ENCODE measurements at regions not wholly inside any gene's neighbourhood (a gene's known extent, or its start where the extent isn't known, plus 50 kb on each side); places are given as distances from the start of the nearest gene placed in this dataset.

DNA sequence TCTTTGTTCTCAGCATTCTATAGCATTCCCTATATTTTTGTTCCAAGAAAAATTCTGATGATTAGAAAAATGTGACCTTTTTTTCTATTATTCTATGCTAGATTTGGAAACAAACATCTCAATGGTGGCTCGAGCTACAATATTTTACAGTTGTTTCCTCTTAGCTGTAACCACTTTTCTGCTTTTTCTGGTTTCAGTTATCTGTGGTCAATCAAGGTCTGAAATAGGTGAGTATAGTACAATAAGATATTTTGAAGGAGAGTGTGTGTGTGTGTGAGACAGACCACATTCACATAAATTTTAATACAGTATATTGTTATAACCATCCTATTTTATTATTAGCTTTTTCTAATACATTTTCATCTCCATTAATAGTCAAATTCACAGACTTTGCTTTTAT is 564.5 kb upstream of the GHITM start:
- Histone ChIP-seq H3K27me3 (replicated peaks in 1 of 4; ENCODE audit: control insufficient read depth in 3 of 4, extremely low read depth in 1 of 4, insufficient read depth in 3 of 4, low read length in 3 of 4) (no peaks in the 10 kb centered on the region), H3K18ac (ENCODE audit: extremely low read depth, low read length) (no peak overlapping the region), H4K20me1 (replicated peaks in 1 of 2; ENCODE audit: control insufficient read depth in 1 of 2, insufficient read depth in 2 of 2, low read length in 2 of 2) (no peaks in the 10 kb centered on the region), H3K4me2 (ENCODE audit: insufficient read depth in 1 of 2, low read depth in 2 of 2, low read length in 2 of 2) (no peak overlapping the region), H2BK5ac (ENCODE audit: low read depth, low read length) (no peak overlapping the region), H2AFZ (ENCODE audit: low read length) (no peak overlapping the region), H4K5ac (ENCODE audit: insufficient read length, low read depth, low read length) (no peak overlapping the region), H3K36me3 (ENCODE audit: control insufficient read depth in 2 of 4, insufficient read depth in 4 of 4, low read length in 3 of 4) (no peaks in the 10 kb centered on the region), H2BK12ac (ENCODE audit: low read depth, low read length) (no peak overlapping the region), H4K91ac (replicated peaks; ENCODE audit: insufficient read length, low read length) (no peak overlapping the region), H3K9me3 (ENCODE audit: insufficient read depth in 2 of 2, low read depth in 1 of 2, low read length in 1 of 2) (peaks cover 0 to 7% of the 10 kb centered on the region in 2 experiments; a peak in 1 of 4 replicates), H3K14ac (ENCODE audit: insufficient read length) (no peak overlapping the region), H3K23ac (ENCODE audit: insufficient read length) (no peak overlapping the region), H3K4me3 (ENCODE audit: extremely low read depth in 1 of 4, insufficient read depth in 2 of 4, low read depth in 3 of 4, low read length in 4 of 4) (no peak overlapping the region), H3K23me2 (ENCODE audit: low read depth, low read length) (no peaks in the 10 kb centered on the region), H3K27ac (ENCODE audit: low read depth, low read length) (no peak overlapping the region), H3K4me1 (replicated peaks in 1 of 4; ENCODE audit: control insufficient read depth in 3 of 4, insufficient read depth in 4 of 4, low read length in 3 of 4) (no peaks in the 10 kb centered on the region), H2BK120ac (replicated peaks; ENCODE audit: low read depth, low read length) (no peak overlapping the region), H3K4ac (replicated peaks; ENCODE audit: insufficient read length, low read depth, low read length) (no peak overlapping the region), H2BK15ac (ENCODE audit: low read length) (no peak overlapping the region), H2BK20ac (ENCODE audit: low read length) (no peak overlapping the region), H4K8ac (ENCODE audit: extremely low read depth, insufficient read depth, low read length) (no peak overlapping the region), H3K79me1 (ENCODE audit: low read depth, low read length) (no peaks in the 10 kb centered on the region), H3K79me2 (ENCODE audit: control insufficient read depth in 1 of 2, insufficient read depth in 2 of 2, low read length in 2 of 2) (no peaks in the 10 kb centered on the region), H3K9ac (replicated peaks in 1 of 4; ENCODE audit: extremely low read depth in 1 of 4, low read depth in 3 of 4, low read length in 3 of 4) (peak overlapping the region in 1 of 4 experiments; percentile 34; a peak in 1 of 7 replicates), H2AK5ac (ENCODE audit: low read depth, low read length) (no peak overlapping the region), H3K56ac (replicated peaks; ENCODE audit: insufficient read length, low read depth, low read length) (no peak overlapping the region)
- no peak for FAIRE-seq
- ChIA-PET CTCF (ENCODE audit: partially characterized antibody) (interaction anchor here (0.8 to 1.5 kb wide), 2 partner anchors 12 to 297 kb away, joined by 3 read pairs; no protein-coding TSS in a partner anchor), POLR2A (ENCODE audit: partially characterized antibody) (interaction anchor here (0.6 kb wide), 1 partner anchor 422 kb away, joined by 3 read pairs; no protein-coding TSS in a partner anchor)
- DNase-seq (ENCODE audit: low read depth in 1 of 2, low spot score in 2 of 2) = no peak
- WGBS, 2 experiments (ENCODE audit: extremely low coverage in 1 of 2, insufficient coverage in 1 of 2, insufficient read length in 1 of 2, insufficient replicate concordance in 2 of 2, low coverage in 1 of 2, low lambda C conversion rate in 2 of 2, missing lambda C conversion rate in 1 of 2) = 85% methylated on average over 1 of the region's 1 CpG; no CpG with 5 or more reads in 1 of the 2 experiments
- TF ChIP-seq HDAC6 (IDR thresholded peaks at IDR 0.05; ENCODE audit: low read depth, low read length) (no peak), CHD2 (IDR thresholded peaks at IDR 0.05; ENCODE audit: low read length) (no peak)
